IPS DF 19.7 (cell line): ENCODE measurements at regions not wholly inside any gene's neighbourhood (a gene's known extent, or its start where the extent isn't known, plus 50 kb on each side); places are given as distances from the start of the nearest gene placed in this dataset.
"Not testable (repeated sequence)": the region's sequence is repeated elsewhere in the genome, so short reads cannot be mapped to it uniquely, and the experiment has no call there.

ENCODE experiments used
- DNase-seq: peaks from one replicate; pipeline ENCODE4 v3.0.0-alpha.2; 2013; ENCODE audit warnings: low read depth, low spot score

- DNase-seq, result no peak
These were observed 59.8 kb downstream of the ATOH1 start for GRCh38 chr4:93888308-93888707.

GRCh38 chr4:93888768-93889167 lies 60.2 kb downstream of the ATOH1 start:
- DNase-seq, result no peak

- no peak for DNase-seq
These were observed 62.7 kb downstream of the ATOH1 start for GRCh38 chr4:93891244-93891643.

GRCh38 chr4:93894995-93895394 lies 66.4 kb downstream of the ATOH1 start:
- DNase-seq, result no peak

GRCh38 chr4:93896516-93896915 lies 68.0 kb downstream of the ATOH1 start:
- DNase-seq, result no peak

- DNase-seq, result no peak
These were observed 69.0 kb downstream of the ATOH1 start for GRCh38 chr4:93897559-93897958.

- DNase-seq, result no peak
These were observed 80.2 kb downstream of the ATOH1 start for GRCh38 chr4:93908778-93909177.

GRCh38 chr4:93911671-93912070 lies 83.1 kb downstream of the ATOH1 start:
- DNase-seq, result no peak

GRCh38 chr4:93912146-93912545 lies 83.6 kb downstream of the ATOH1 start:
- DNase-seq, result no peak

GRCh38 chr4:93918856-93919255 lies 90.3 kb downstream of the ATOH1 start:
- DNase-seq, result no peak

- DNase-seq, result not testable (repeated sequence)
These were observed 95.0 kb downstream of the ATOH1 start for GRCh38 chr4:93923570-93923969.

GRCh38 chr4:93947286-93947685 lies 118.7 kb downstream of the ATOH1 start:
- DNase-seq, result no peak

GRCh38 chr4:93950239-93950638 lies 121.7 kb downstream of the ATOH1 start:
- not testable (repeated sequence) for DNase-seq

GRCh38 chr4:93957186-93957585 lies 128.6 kb downstream of the ATOH1 start:
- no peak for DNase-seq

GRCh38 chr4:93960450-93960849 lies 131.9 kb downstream of the ATOH1 start:
- peak; percentile 40 for DNase-seq

GRCh38 chr4:93960916-93961315 lies 132.4 kb downstream of the ATOH1 start:
- no peak for DNase-seq

- no peak for DNase-seq
These were observed 153.0 kb downstream of the ATOH1 start for GRCh38 chr4:93981594-93981993.

- DNase-seq, result no peak
These were observed 153.7 kb downstream of the ATOH1 start for GRCh38 chr4:93982255-93982654.

GRCh38 chr4:93983140-93983539 lies 154.6 kb downstream of the ATOH1 start:
- no peak for DNase-seq

- DNase-seq, result no peak
These were observed 165.8 kb downstream of the ATOH1 start for GRCh38 chr4:93994175-93994994.

- DNase-seq, result no peak
These were observed 168.3 kb downstream of the ATOH1 start for GRCh38 chr4:93996895-93997294.

GRCh38 chr4:94000559-94000958 lies 172.0 kb downstream of the ATOH1 start:
- DNase-seq, result no peak

GRCh38 chr4:94006932-94007331 lies 178.4 kb downstream of the ATOH1 start:
- DNase-seq, result no peak

GRCh38 chr4:94011190-94011589 lies 182.6 kb downstream of the ATOH1 start:
- no peak for DNase-seq
